ENCODE measurements at regions not wholly inside any gene's neighbourhood (a gene's known extent, or its start where the extent isn't known, plus 50 kb on each side); places are given as distances from the start of the nearest gene placed in this dataset.
"Not testable (repeated sequence)": the region's sequence is repeated elsewhere in the genome, so short reads cannot be mapped to it uniquely, and the experiment has no call there.

GRCh38 chr9:7507026-7507425 lies 292.6 kb downstream of the DMAC1 start:
- Mint-ChIP-seq H3K27ac (no peak overlapping the region), H3K4me3 (no peak overlapping the region), H3K9me3 (no peaks in the 10 kb centered on the region), H3K27me3 (ENCODE audit: low read depth) (no peaks in the 10 kb centered on the region), H3K4me1 (ENCODE audit: low read depth) (no peaks in the 10 kb centered on the region), H3K36me3 (ENCODE audit: low read depth) (no peaks in the 10 kb centered on the region)

GRCh38 chr9:7500521-7500920 lies 299.1 kb downstream of the DMAC1 start:
- no peaks in the 10 kb centered on the region for H3K9me3 Mint-ChIP-seq
- no peak overlapping the region for H3K27ac Mint-ChIP-seq
- H3K4me3 Mint-ChIP-seq: no peak overlapping the region
- H3K27me3 Mint-ChIP-seq (ENCODE audit: low read depth): no peaks in the 10 kb centered on the region
- no peaks in the 10 kb centered on the region for H3K4me1 Mint-ChIP-seq (ENCODE audit: low read depth)
- no peaks in the 10 kb centered on the region for H3K36me3 Mint-ChIP-seq (ENCODE audit: low read depth)

GRCh38 chr9:7491641-7492040 lies 307.9 kb downstream of the DMAC1 start:
- Mint-ChIP-seq H3K36me3 (ENCODE audit: low read depth) (no peaks in the 10 kb centered on the region), H3K27ac (no peak overlapping the region), H3K9me3 (no peaks in the 10 kb centered on the region), H3K4me1 (ENCODE audit: low read depth) (no peaks in the 10 kb centered on the region), H3K4me3 (no peak overlapping the region), H3K27me3 (ENCODE audit: low read depth) (peaks cover 11% of the 10 kb centered on the region)

GRCh38 chr9:7490317-7491108 lies 309.1 kb downstream of the DMAC1 start:
- no peaks in the 10 kb centered on the region for H3K36me3 Mint-ChIP-seq (ENCODE audit: low read depth)
- H3K4me3 Mint-ChIP-seq: no peak overlapping the region
- H3K9me3 Mint-ChIP-seq: no peaks in the 10 kb centered on the region
- H3K27ac Mint-ChIP-seq: no peak overlapping the region
- H3K4me1 Mint-ChIP-seq (ENCODE audit: low read depth): no peaks in the 10 kb centered on the region
- H3K27me3 Mint-ChIP-seq (ENCODE audit: low read depth): peaks cover 11% of the 10 kb centered on the region

GRCh38 chr9:7489036-7489435 lies 310.5 kb downstream of the DMAC1 start:
- H3K4me3 Mint-ChIP-seq: no peak overlapping the region
- no peaks in the 10 kb centered on the region for H3K4me1 Mint-ChIP-seq (ENCODE audit: low read depth)

GRCh38 chr9:7484014-7484413 lies 315.6 kb downstream of the DMAC1 start:
- not testable (repeated sequence) for H3K36me3 Mint-ChIP-seq (ENCODE audit: low read depth); H3K4me3 Mint-ChIP-seq; H3K4me1 Mint-ChIP-seq (ENCODE audit: low read depth); H3K9me3 Mint-ChIP-seq; H3K27ac Mint-ChIP-seq; H3K27me3 Mint-ChIP-seq (ENCODE audit: low read depth)

More at GRCh38 chr9:7489036-7489435, 310.5 kb downstream of the DMAC1 start:
- Mint-ChIP-seq H3K27me3 (ENCODE audit: low read depth) (peaks cover 11% of the 10 kb centered on the region), H3K9me3 (no peaks in the 10 kb centered on the region), H3K27ac (no peak overlapping the region), H3K36me3 (ENCODE audit: low read depth) (no peaks in the 10 kb centered on the region)

- H3K4me3 Mint-ChIP-seq: no peak overlapping the region
Measured at GRCh38 chr9:7481570-7481969, 318.0 kb downstream of the DMAC1 start.

GRCh38 chr9:7479300-7479699 lies 320.3 kb downstream of the DMAC1 start:
- H3K9me3 Mint-ChIP-seq: no peaks in the 10 kb centered on the region

More at GRCh38 chr9:7481570-7481969, 318.0 kb downstream of the DMAC1 start:
- Mint-ChIP-seq H3K4me1 (ENCODE audit: low read depth) (no peaks in the 10 kb centered on the region), H3K9me3 (no peaks in the 10 kb centered on the region), H3K27me3 (ENCODE audit: low read depth) (no peaks in the 10 kb centered on the region), H3K27ac (no peak overlapping the region), H3K36me3 (ENCODE audit: low read depth) (no peaks in the 10 kb centered on the region)

GRCh38 chr9:7478646-7479045 lies 320.9 kb downstream of the DMAC1 start:
- no peaks in the 10 kb centered on the region for H3K36me3 Mint-ChIP-seq (ENCODE audit: low read depth)
- no peaks in the 10 kb centered on the region for H3K9me3 Mint-ChIP-seq
- H3K4me3 Mint-ChIP-seq: no peak overlapping the region
- H3K27ac Mint-ChIP-seq: no peak overlapping the region
- H3K4me1 Mint-ChIP-seq (ENCODE audit: low read depth): no peaks in the 10 kb centered on the region
- H3K27me3 Mint-ChIP-seq (ENCODE audit: low read depth): no peaks in the 10 kb centered on the region

More at GRCh38 chr9:7479300-7479699, 320.3 kb downstream of the DMAC1 start:
- no peaks in the 10 kb centered on the region for H3K36me3 Mint-ChIP-seq (ENCODE audit: low read depth)
- H3K4me1 Mint-ChIP-seq (ENCODE audit: low read depth): no peaks in the 10 kb centered on the region
- no peak overlapping the region for H3K27ac Mint-ChIP-seq
- H3K27me3 Mint-ChIP-seq (ENCODE audit: low read depth): no peaks in the 10 kb centered on the region
- H3K4me3 Mint-ChIP-seq: no peak overlapping the region

- H3K4me1 Mint-ChIP-seq (ENCODE audit: low read depth): no peaks in the 10 kb centered on the region
- H3K4me3 Mint-ChIP-seq: no peak overlapping the region
- H3K9me3 Mint-ChIP-seq: no peaks in the 10 kb centered on the region
- H3K27me3 Mint-ChIP-seq (ENCODE audit: low read depth): peaks cover 20% of the 10 kb centered on the region
- H3K36me3 Mint-ChIP-seq (ENCODE audit: low read depth): no peaks in the 10 kb centered on the region
- H3K27ac Mint-ChIP-seq: no peak overlapping the region
Measured at GRCh38 chr9:7467186-7467585, 332.4 kb downstream of the DMAC1 start.

GRCh38 chr9:7461791-7462190 lies 337.8 kb downstream of the DMAC1 start:
- H3K36me3 Mint-ChIP-seq (ENCODE audit: low read depth): no peaks in the 10 kb centered on the region
- H3K27ac Mint-ChIP-seq: no peak overlapping the region
- no peaks in the 10 kb centered on the region for H3K4me1 Mint-ChIP-seq (ENCODE audit: low read depth)
- H3K4me3 Mint-ChIP-seq: no peak overlapping the region
- H3K9me3 Mint-ChIP-seq: no peaks in the 10 kb centered on the region
- peaks cover 14% of the 10 kb centered on the region for H3K27me3 Mint-ChIP-seq (ENCODE audit: low read depth)

GRCh38 chr9:7456793-7457530 lies 342.6 kb downstream of the DMAC1 start:
- Mint-ChIP-seq H3K4me3 (no peak overlapping the region), H3K9me3 (no peaks in the 10 kb centered on the region), H3K27me3 (ENCODE audit: low read depth) (peaks cover 10% of the 10 kb centered on the region), H3K4me1 (ENCODE audit: low read depth) (no peaks in the 10 kb centered on the region), H3K36me3 (ENCODE audit: low read depth) (no peaks in the 10 kb centered on the region), H3K27ac (no peak overlapping the region)

- no peak overlapping the region for H3K27ac Mint-ChIP-seq
- no peaks in the 10 kb centered on the region for H3K36me3 Mint-ChIP-seq (ENCODE audit: low read depth)
- no peak overlapping the region for H3K4me3 Mint-ChIP-seq
- no peaks in the 10 kb centered on the region for H3K4me1 Mint-ChIP-seq (ENCODE audit: low read depth)
- no peaks in the 10 kb centered on the region for H3K9me3 Mint-ChIP-seq
- H3K27me3 Mint-ChIP-seq (ENCODE audit: low read depth): peaks cover 10% of the 10 kb centered on the region
Measured at GRCh38 chr9:7456377-7456776, 343.2 kb downstream of the DMAC1 start.

GRCh38 chr9:7454624-7455023 lies 345.0 kb downstream of the DMAC1 start:
- H3K36me3 Mint-ChIP-seq (ENCODE audit: low read depth): no peaks in the 10 kb centered on the region
- no peak overlapping the region for H3K4me3 Mint-ChIP-seq
- H3K27me3 Mint-ChIP-seq (ENCODE audit: low read depth): peaks cover 4% of the 10 kb centered on the region
- no peaks in the 10 kb centered on the region for H3K4me1 Mint-ChIP-seq (ENCODE audit: low read depth)
- no peak overlapping the region for H3K27ac Mint-ChIP-seq
- no peaks in the 10 kb centered on the region for H3K9me3 Mint-ChIP-seq

- Mint-ChIP-seq H3K27ac (no peak overlapping the region), H3K9me3 (no peaks in the 10 kb centered on the region), H3K27me3 (ENCODE audit: low read depth) (peaks cover 4% of the 10 kb centered on the region), H3K36me3 (ENCODE audit: low read depth) (no peaks in the 10 kb centered on the region), H3K4me3 (no peak overlapping the region), H3K4me1 (ENCODE audit: low read depth) (no peaks in the 10 kb centered on the region)
Measured at GRCh38 chr9:7452378-7452777, 347.2 kb downstream of the DMAC1 start.

All from T-helper 1 cell treated with Interleukin-12 subunit alpha and Interleukin-12 subunit beta and Interleukin-4 antibody, amounts not matched to agents 30 μg/mL and 1 μg/mL, for 36 hours (primary cell).